ENCODE measurements at regions not wholly inside any gene's neighbourhood (a gene's known extent, or its start where the extent isn't known, plus 50 kb on each side); places are given as distances from the start of the nearest gene placed in this dataset.
"Not testable (repeated sequence)": the region's sequence is repeated elsewhere in the genome, so short reads cannot be mapped to it uniquely, and the experiment has no call there.

DNA sequence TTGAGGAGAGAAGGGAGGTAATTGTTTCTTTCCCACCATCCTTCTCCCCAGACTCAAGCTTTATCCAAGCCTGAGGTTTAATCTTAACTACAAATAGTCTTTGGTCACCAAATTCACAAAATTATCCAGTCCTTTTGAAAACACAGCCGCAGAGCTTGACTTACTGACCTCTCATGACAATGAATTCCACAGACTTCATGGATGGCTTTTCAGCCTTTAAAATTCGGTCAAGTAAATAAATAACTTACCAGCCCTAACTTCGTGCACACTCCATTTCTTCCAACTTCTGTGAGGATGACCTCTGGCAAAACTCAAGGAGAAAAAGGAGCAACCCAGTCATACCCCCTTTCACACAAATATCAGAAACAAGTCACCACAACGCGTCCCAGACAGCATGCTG lies 137.0 kb upstream of the CDKN3 start:
- no peak overlapping the region for H3K27ac ChIP-seq (ENCODE audit: low read depth, low read length)
- H3K36me3 ChIP-seq (ENCODE audit: control insufficient read depth, low read length) = no peaks in the 10 kb centered on the region
- no peaks in the 10 kb centered on the region for H3K9me3 ChIP-seq (ENCODE audit: control insufficient read depth, insufficient read depth, low read length)
- no peak overlapping the region for H3K4me3 ChIP-seq (ENCODE audit: low read length)
- no peaks in the 10 kb centered on the region for H3K4me1 ChIP-seq (ENCODE audit: control insufficient read depth, low read length)
- no peaks in the 10 kb centered on the region for H4K20me1 ChIP-seq (ENCODE audit: control insufficient read depth, insufficient read depth, low read depth, low read length)
- no peaks in the 10 kb centered on the region for H3K27me3 ChIP-seq (ENCODE audit: control insufficient read depth, low read length)
- H3K4me2 ChIP-seq (ENCODE audit: low read length) = no peak overlapping the region
- TF ChIP-seq EZH2phosphoT487 (IDR thresholded peaks at IDR 0.05; ENCODE audit: borderline replicate concordance, low read length) = no peak
- no peaks in the 10 kb centered on the region for H3K9me2 ChIP-seq (replicated peaks; ENCODE audit: control insufficient read depth, low read length)
- no peaks in the 10 kb centered on the region for H3K79me2 ChIP-seq (ENCODE audit: control insufficient read depth, low read length)
- H3F3A ChIP-seq (ENCODE audit: control insufficient read depth, insufficient read depth) = no peaks in the 10 kb centered on the region

DNA sequence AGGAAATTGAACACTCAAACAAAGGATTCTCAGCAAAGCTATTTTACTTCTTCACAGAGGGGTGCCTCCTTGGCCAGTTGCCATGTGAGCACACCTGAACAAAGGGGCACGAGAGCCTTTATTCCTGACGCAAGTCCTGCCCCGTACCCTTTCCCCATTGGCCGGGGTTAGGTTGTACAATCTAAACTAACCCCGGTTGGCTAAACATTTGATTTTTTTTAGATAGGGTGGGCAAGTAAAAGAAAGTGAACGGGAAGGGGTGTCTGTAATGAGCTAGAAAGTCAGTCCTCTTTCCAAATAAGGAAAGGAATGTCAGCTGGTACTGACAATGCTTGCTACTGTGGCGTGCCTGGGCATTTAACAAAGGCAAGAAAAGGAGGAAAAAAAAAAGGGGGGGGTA lies 135.5 kb upstream of the CDKN3 start:
- H3K4me1 ChIP-seq (ENCODE audit: control insufficient read depth, low read length) = no peaks in the 10 kb centered on the region
- no peaks in the 10 kb centered on the region for H3K9me3 ChIP-seq (ENCODE audit: control insufficient read depth, insufficient read depth, low read length)
- H3K4me2 ChIP-seq (ENCODE audit: low read length) = no peak overlapping the region
- H3F3A ChIP-seq (ENCODE audit: control insufficient read depth, insufficient read depth) = no peaks in the 10 kb centered on the region
- H3K36me3 ChIP-seq (ENCODE audit: control insufficient read depth, low read length) = no peaks in the 10 kb centered on the region
- TF ChIP-seq, protein P1, sequence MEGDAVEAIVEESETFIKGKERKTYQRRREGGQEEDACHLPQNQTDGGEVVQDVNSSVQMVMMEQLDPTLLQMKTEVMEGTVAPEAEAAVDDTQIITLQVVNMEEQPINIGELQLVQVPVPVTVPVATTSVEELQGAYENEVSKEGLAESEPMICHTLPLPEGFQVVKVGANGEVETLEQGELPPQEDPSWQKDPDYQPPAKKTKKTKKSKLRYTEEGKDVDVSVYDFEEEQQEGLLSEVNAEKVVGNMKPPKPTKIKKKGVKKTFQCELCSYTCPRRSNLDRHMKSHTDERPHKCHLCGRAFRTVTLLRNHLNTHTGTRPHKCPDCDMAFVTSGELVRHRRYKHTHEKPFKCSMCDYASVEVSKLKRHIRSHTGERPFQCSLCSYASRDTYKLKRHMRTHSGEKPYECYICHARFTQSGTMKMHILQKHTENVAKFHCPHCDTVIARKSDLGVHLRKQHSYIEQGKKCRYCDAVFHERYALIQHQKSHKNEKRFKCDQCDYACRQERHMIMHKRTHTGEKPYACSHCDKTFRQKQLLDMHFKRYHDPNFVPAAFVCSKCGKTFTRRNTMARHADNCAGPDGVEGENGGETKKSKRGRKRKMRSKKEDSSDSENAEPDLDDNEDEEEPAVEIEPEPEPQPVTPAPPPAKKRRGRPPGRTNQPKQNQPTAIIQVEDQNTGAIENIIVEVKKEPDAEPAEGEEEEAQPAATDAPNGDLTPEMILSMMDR (IDR thresholded peaks at IDR 0.05; ENCODE audit: low read depth, low read length, poor library complexity, severe bottlenecking) = no peak
- TF ChIP-seq EZH2phosphoT487 (IDR thresholded peaks at IDR 0.05; ENCODE audit: borderline replicate concordance, low read length) = no peak
- no peak overlapping the region for H3K4me3 ChIP-seq (ENCODE audit: low read length)
- no peaks in the 10 kb centered on the region for H4K20me1 ChIP-seq (ENCODE audit: control insufficient read depth, insufficient read depth, low read depth, low read length)
- H3K27ac ChIP-seq (ENCODE audit: low read depth, low read length) = no peak overlapping the region
- H3K27me3 ChIP-seq (ENCODE audit: control insufficient read depth, low read length) = no peaks in the 10 kb centered on the region
- H3K79me2 ChIP-seq (ENCODE audit: control insufficient read depth, low read length) = no peaks in the 10 kb centered on the region
- H3K9me2 ChIP-seq (replicated peaks; ENCODE audit: control insufficient read depth, low read length) = no peaks in the 10 kb centered on the region

DNA sequence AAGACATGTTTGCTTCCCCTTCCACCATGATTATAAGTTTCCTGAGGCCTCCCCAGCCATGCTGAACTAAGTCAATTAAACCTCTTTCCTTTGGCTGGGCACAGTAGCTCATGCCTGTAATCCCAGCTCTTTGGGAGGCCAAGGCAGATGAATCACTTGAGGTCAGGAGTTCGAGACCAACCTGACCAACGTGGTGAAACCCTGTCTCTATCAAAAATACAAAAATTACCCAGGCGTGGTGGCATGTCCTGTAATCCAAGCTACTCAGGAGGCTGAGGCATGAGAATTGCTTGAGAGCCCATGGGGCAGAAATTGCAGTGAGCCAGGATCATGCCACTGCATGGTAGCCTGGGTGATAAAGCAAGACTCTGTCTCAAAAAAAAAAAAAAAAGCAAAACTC lies 130.2 kb upstream of the CDKN3 start:
- H3K4me3 ChIP-seq (ENCODE audit: low read length); H3K4me2 ChIP-seq (ENCODE audit: low read length): not testable (repeated sequence)

DNA sequence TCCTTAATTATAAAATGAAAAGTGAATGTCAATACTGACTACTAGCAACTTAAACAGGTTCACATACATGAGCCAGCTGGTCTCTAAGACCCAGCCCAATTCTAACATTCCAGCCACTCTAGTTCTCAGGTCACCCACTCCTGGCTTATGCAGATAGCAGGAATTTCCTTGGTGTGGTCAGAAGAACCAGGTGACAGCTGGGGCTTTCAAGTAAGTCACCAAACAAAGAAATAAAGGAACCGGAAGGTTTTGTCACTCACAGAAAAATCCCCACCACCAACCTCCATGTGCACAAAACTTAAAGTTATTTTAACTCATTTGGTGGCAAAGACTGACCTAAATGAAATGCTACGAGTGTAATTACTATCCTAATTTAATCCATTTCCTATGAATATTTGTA lies 129.6 kb upstream of the CDKN3 start:
- no peak overlapping the region for H3K4me2 ChIP-seq (ENCODE audit: low read length)
- TF ChIP-seq, protein P1 (IDR thresholded peaks at IDR 0.05; ENCODE audit: low read depth, low read length, poor library complexity, severe bottlenecking) = no peak
- TF ChIP-seq EZH2phosphoT487 (IDR thresholded peaks at IDR 0.05; ENCODE audit: borderline replicate concordance, low read length) = no peak
- no peak overlapping the region for H3K4me3 ChIP-seq (ENCODE audit: low read length)

More for the DNA sequence above, 130.2 kb upstream of the CDKN3 start:
- not testable (repeated sequence) for H3K27ac ChIP-seq (ENCODE audit: low read depth, low read length); H3K79me2 ChIP-seq (ENCODE audit: control insufficient read depth, low read length); H3K4me1 ChIP-seq (ENCODE audit: control insufficient read depth, low read length); H4K20me1 ChIP-seq (ENCODE audit: control insufficient read depth, insufficient read depth, low read depth, low read length); H3K27me3 ChIP-seq (ENCODE audit: control insufficient read depth, low read length); H3K36me3 ChIP-seq (ENCODE audit: control insufficient read depth, low read length); H3F3A ChIP-seq (ENCODE audit: control insufficient read depth, insufficient read depth); H3K9me2 ChIP-seq (replicated peaks; ENCODE audit: control insufficient read depth, low read length); H3K9me3 ChIP-seq (ENCODE audit: control insufficient read depth, insufficient read depth, low read length)

More for the DNA sequence above, 129.6 kb upstream of the CDKN3 start:
- no peaks in the 10 kb centered on the region for H3K79me2 ChIP-seq (ENCODE audit: control insufficient read depth, low read length)
- no peaks in the 10 kb centered on the region for H3K27me3 ChIP-seq (ENCODE audit: control insufficient read depth, low read length)
- no peaks in the 10 kb centered on the region for H4K20me1 ChIP-seq (ENCODE audit: control insufficient read depth, insufficient read depth, low read depth, low read length)
- no peaks in the 10 kb centered on the region for H3K36me3 ChIP-seq (ENCODE audit: control insufficient read depth, low read length)
- no peaks in the 10 kb centered on the region for H3K4me1 ChIP-seq (ENCODE audit: control insufficient read depth, low read length)
- H3K27ac ChIP-seq (ENCODE audit: low read depth, low read length) = no peak overlapping the region
- no peaks in the 10 kb centered on the region for H3F3A ChIP-seq (ENCODE audit: control insufficient read depth, insufficient read depth)
- H3K9me2 ChIP-seq (replicated peaks; ENCODE audit: control insufficient read depth, low read length) = no peaks in the 10 kb centered on the region
- no peaks in the 10 kb centered on the region for H3K9me3 ChIP-seq (ENCODE audit: control insufficient read depth, insufficient read depth, low read length)
